Thoracic aorta (tissue), 2 donors: ENCODE measurements at regions not wholly inside any gene's neighbourhood (a gene's known extent, or its start where the extent isn't known, plus 50 kb on each side); places are given as distances from the start of the nearest gene placed in this dataset.

ENCODE experiments used
- ATAC-seq: fragments of 150-250 bp; one replicate; pipeline ENCODE4 v1.8.0; 2017; ENCODE audit warnings: low read depth; ENCODE audit not compliant: insufficient number of reproducible peaks, low FRiP score
- DNase-seq: peaks from one replicate; pipeline ENCODE4 v3.0.0-alpha.2; 2020; ENCODE audit warnings: low spot score
- H3K27ac ChIP-seq, 2 donors: fragments of 200-600 bp; sonication (generic); 1 replicate in 1 of 2; 2 replicates in 1 of 2; pipeline ENCODE4 v1.5.1; 2016; ENCODE audit warnings: mild to moderate bottlenecking in 2 of 2, moderate library complexity in 2 of 2
- H3K27me3 ChIP-seq: fragments of 200-600 bp; sonication (generic); replicated peaks from 2 replicates; pipeline ENCODE4 v1.6.0; 2016; ENCODE audit warnings: mild to moderate bottlenecking; ENCODE audit not compliant: insufficient read depth
- H3K36me3 ChIP-seq: fragments of 200-600 bp; sonication (generic); one replicate; pipeline ENCODE4 v1.5.1; 2016
- H3K4me1 ChIP-seq, 2 donors: fragments of 200-600 bp; sonication (generic); 1 replicate in 1 of 2; 2 replicates in 1 of 2; pipeline versions ENCODE4 v1.5.1 to v1.6.0; 2016; ENCODE audit warnings: low read depth in 2 of 2, mild to moderate bottlenecking in 1 of 2; ENCODE audit not compliant: control insufficient read depth in 1 of 2
- H3K4me3 ChIP-seq: fragments of 200-600 bp; sonication (generic); 2 replicates; pipeline ENCODE4 v1.5.1; 2016; ENCODE audit warnings: mild to moderate bottlenecking
- H3K9me3 ChIP-seq: fragments of 200-600 bp; sonication (generic); 2 replicates; pipeline ENCODE4 v1.5.1; 2016
- TF ChIP-seq, protein P1 (sequence below): fragments of 200-600 bp; sonication (generic); IDR thresholded peaks from one replicate; pipeline ENCODE4 v1.5.1; 2019; ENCODE audit warnings: antibody characterized with exemption

DNA sequence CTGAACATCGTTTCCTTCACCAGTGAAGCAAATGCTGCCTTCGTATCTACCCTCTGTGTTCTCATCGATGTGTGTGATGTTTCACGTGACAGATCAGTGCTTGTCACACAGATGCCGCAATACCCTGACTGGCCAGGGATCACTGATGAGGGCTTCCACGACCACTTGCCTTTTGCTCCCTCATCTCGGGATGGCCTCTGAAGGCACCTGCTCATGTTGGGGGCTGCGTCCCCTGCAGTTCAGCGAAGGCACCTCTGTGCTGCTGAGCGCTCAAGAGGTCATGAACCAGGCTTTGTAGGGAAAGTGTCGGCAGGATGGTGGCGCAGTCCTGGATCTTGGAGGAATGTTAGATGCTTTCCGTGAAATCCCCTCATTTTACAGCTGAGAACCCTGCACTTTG is 79.2 kb upstream of the KLF13 start:
- H3K4me1 ChIP-seq: no peaks in the 10 kb centered on the region
- TF ChIP-seq, protein P1, sequence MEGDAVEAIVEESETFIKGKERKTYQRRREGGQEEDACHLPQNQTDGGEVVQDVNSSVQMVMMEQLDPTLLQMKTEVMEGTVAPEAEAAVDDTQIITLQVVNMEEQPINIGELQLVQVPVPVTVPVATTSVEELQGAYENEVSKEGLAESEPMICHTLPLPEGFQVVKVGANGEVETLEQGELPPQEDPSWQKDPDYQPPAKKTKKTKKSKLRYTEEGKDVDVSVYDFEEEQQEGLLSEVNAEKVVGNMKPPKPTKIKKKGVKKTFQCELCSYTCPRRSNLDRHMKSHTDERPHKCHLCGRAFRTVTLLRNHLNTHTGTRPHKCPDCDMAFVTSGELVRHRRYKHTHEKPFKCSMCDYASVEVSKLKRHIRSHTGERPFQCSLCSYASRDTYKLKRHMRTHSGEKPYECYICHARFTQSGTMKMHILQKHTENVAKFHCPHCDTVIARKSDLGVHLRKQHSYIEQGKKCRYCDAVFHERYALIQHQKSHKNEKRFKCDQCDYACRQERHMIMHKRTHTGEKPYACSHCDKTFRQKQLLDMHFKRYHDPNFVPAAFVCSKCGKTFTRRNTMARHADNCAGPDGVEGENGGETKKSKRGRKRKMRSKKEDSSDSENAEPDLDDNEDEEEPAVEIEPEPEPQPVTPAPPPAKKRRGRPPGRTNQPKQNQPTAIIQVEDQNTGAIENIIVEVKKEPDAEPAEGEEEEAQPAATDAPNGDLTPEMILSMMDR: no peak

DNA sequence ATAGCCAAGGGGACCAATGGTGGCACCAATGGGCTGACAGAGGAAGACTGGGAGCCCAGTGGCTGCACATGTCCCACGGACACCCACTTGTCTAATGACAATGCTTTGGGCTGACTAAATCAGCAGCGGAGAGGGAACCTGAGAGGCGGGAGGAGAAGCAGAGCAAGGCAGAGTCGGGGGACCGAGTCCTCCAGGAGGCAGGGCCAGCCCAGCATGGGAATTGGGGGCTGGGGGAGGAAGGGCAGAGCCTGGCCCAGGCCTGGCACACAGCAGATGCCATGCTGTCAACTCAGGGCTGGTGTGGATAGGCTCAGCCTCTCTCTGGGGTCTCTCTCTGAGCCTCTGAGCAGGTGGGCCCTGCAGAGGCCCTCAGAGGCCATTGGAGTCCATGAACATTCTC is 78.4 kb upstream of the KLF13 start:
- Histone ChIP-seq H3K27ac (no peak overlapping the region), H3K4me1 (no peaks in the 10 kb centered on the region), H3K9me3 (no peaks in the 10 kb centered on the region), H3K36me3 (no peaks in the 10 kb centered on the region), H3K27me3 (no peaks in the 10 kb centered on the region), H3K4me3 (no peak overlapping the region)
- no peak for ATAC-seq
- TF ChIP-seq, protein P1: no peak
- DNase-seq: no peak

More for the DNA sequence above, 79.2 kb upstream of the KLF13 start:
- no peak overlapping the region for H3K27ac ChIP-seq
- DNase-seq (no peak), ATAC-seq (no peak)
- no peaks in the 10 kb centered on the region for H3K9me3 ChIP-seq
- no peaks in the 10 kb centered on the region for H3K36me3 ChIP-seq
- H3K4me3 ChIP-seq: no peak overlapping the region
- no peaks in the 10 kb centered on the region for H3K27me3 ChIP-seq

DNA sequence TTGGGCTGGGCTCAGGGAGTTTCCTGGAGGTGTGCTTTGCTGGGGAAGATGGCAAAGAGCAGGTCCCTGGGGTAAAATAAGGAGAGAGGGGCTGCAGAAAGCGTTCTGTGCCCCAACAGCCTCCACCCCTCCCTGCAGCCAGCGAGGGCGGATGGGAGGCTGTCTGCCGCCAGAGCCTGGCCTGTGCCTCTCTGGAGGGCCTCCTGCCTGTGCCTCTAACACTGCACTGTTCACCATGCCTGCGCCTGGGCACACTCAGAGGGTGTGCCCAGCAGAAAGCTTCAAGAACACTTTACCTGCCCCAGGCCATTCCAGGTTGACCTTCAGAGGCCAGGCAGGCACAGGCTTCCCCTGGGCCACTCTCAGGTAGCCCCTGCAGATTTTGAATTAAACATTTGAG is 77.7 kb upstream of the KLF13 start:
- DNase-seq: no peak
- Histone ChIP-seq H3K4me3 (no peak overlapping the region), H3K27ac (no peak overlapping the region), H3K27me3 (no peaks in the 10 kb centered on the region), H3K9me3 (no peaks in the 10 kb centered on the region), H3K36me3 (no peaks in the 10 kb centered on the region), H3K4me1 (no peaks in the 10 kb centered on the region)
- TF ChIP-seq, protein P1: no peak
- no peak for ATAC-seq

DNA sequence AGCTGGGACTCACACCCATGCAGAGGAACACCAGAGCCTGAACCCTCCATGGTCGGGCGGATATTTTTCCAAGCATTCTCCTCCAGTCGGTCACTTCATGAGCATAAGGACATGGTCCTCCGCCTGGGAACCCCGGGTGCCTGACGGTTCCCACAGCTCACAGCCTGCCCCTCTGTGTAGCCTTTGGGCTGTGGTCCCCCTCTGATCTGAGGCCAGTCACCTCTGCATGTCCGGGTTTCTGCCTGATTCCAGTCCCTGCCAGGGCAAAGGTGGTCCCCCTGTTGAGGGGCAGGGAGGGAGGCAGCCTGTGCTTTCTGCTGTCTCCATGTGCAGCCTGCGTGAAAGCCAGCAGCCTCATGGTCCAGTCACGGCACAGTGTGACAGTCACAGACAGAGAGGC is 76.6 kb upstream of the KLF13 start:
- Histone ChIP-seq H3K36me3 (no peaks in the 10 kb centered on the region), H3K4me1 (peaks cover 3 to 9% of the 10 kb centered on the region in 2 donors), H3K4me3 (no peak overlapping the region), H3K27ac (no peak overlapping the region), H3K27me3 (no peaks in the 10 kb centered on the region), H3K9me3 (no peaks in the 10 kb centered on the region)
- DNase-seq (no peak), ATAC-seq (no peak)
- TF ChIP-seq, protein P1: no peak

DNA sequence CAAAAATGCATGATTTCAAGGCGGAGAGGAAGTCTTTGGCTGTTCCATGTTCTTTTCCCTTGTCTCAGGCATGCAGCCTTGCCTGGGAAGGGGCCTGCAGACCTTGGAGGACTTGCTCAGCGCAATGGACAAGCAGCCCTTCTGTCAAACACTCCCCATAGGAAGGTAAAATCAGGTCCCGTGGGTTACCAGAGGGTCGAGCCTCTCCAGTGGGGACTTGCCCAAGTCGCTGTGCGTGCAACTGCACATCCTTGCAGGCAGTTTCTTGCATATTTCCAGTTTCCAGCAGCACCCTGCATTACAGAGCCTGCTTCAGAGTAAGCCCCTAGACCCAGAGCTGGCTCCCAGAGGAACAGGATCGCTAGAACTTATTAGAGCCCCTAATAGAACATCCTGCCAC is 75.5 kb upstream of the KLF13 start:
- Histone ChIP-seq H3K27me3 (no peaks in the 10 kb centered on the region), H3K27ac (no peak overlapping the region), H3K4me1 (peaks cover 10 to 20% of the 10 kb centered on the region in 2 donors), H3K9me3 (no peaks in the 10 kb centered on the region), H3K36me3 (no peaks in the 10 kb centered on the region), H3K4me3 (no peak overlapping the region)
- ATAC-seq (no peak), DNase-seq (no peak)
- TF ChIP-seq, protein P1: no peak
